Keratinocyte (primary cell): ENCODE measurements at regions not wholly inside any gene's neighbourhood (a gene's known extent, or its start where the extent isn't known, plus 50 kb on each side); places are given as distances from the start of the nearest gene placed in this dataset.

Experiments used
- CTCF ChIP-seq, 3 experiments: IDR thresholded peaks in 1 of 3; conservative IDR thresholded peaks in 1 of 3; optimal IDR thresholded peaks in 1 of 3; 2 replicates in 2 of 3; 3 replicates in 1 of 3; pipeline versions ENCODE3 to v1.5.1; 2011; ENCODE audit warnings: low read length in 3 of 3, mild to moderate bottlenecking in 3 of 3, moderate library complexity in 2 of 3, control low read depth in 1 of 3, inconsistent platforms in 1 of 3; ENCODE audit not compliant: insufficient read depth in 2 of 3; ENCODE audit errors: extremely low read depth in 1 of 3
- EZH2 ChIP-seq: IDR thresholded peaks from one replicate; pipeline ENCODE4 v1.6.1; 2012; ENCODE audit warnings: inconsistent platforms, mild to moderate bottlenecking, low read length, moderate library complexity

DNA sequence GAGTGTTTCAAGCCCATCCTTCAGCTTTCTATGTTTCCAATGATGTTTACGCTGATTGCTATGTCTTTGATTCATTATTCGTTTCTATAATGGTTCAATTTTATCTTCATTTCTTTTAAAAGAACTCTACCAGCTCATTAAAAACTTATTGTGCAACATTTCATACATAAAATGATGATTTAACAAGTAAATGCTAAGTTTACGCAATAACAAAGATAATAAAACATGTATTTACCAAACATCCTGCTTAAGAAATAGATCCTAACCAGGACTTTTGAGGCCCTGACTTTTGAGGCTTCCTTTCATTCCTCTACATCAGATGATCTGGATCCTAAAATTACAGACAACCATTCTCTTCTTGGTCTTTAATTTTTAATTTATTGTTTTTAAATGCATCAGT lies 86.5 kb upstream of the DLGAP1 start:
- TF ChIP-seq CTCF (optimal IDR thresholded peaks at IDR 0.05 in 1 of 3, IDR thresholded peaks at IDR 0.05 in 1 of 3, conservative IDR thresholded peaks at IDR 0.05 in 1 of 3; ENCODE audit: extremely low read depth in 1 of 3, insufficient read depth in 2 of 3, low read length in 3 of 3) (no peak), EZH2 (no peak)
